AG04449 (cell line): ENCODE measurements at regions not wholly inside any gene's neighbourhood (a gene's known extent, or its start where the extent isn't known, plus 50 kb on each side); places are given as distances from the start of the nearest gene placed in this dataset.

Experiments
- CTCF ChIA-PET: fragments of 350-600 bp; formaldehyde crosslinking; extraction: SDS; loops from one replicate; lab custom pipeline; 2021; ENCODE audit warnings: antibody characterized with exemption; lab: Yijun Ruan, JAX
- POLR2A ChIA-PET: fragments of 400-600, 350-600 bp; formaldehyde crosslinking; extraction: SDS; loops from one replicate; lab custom pipeline; 2020; ENCODE audit warnings: antibody characterized with exemption, inconsistent platforms; lab: Yijun Ruan, JAX
- DNase-seq: peaks from one replicate; pipeline ENCODE4 v3.0.0-alpha.2; 2010; ENCODE audit warnings: low read depth, low spot score
- H3K4me3 ChIP-seq: 2 replicates; pipeline ENCODE4 v1.5.1; 2011; ENCODE audit warnings: low read depth, mild to moderate bottlenecking, control low read depth, low read length
- TF ChIP-seq, protein P1 (sequence below): IDR thresholded peaks from one replicate; pipeline ENCODE4 v1.5.1; 2011; ENCODE audit warnings: mild to moderate bottlenecking, moderate library complexity, low read length, control low read depth, inconsistent platforms; ENCODE audit not compliant: insufficient read depth; ENCODE audit errors: missing control alignments

DNA sequence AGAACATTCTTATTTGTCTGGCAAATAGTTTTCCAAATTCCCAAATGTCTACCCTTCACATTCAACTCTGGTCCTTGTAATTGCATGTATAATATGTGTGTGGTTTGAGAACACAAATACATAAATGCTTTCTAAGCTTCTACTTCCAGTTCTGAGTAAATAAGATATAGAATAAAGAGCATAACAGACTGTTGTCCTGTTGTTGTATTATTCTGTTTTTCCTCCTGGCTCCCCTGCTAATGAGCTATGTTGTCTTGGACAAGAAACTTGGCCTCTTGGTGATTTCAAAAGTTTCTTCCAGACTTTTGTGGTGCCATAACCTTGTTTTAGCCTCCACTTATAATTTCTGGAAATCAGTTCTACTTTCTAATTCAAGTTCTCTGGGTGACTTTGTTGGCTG lies 75.3 kb upstream of the USP38 start:
- no peak for DNase-seq
- CTCF ChIA-PET: no interaction called here
- TF ChIP-seq, protein P1, sequence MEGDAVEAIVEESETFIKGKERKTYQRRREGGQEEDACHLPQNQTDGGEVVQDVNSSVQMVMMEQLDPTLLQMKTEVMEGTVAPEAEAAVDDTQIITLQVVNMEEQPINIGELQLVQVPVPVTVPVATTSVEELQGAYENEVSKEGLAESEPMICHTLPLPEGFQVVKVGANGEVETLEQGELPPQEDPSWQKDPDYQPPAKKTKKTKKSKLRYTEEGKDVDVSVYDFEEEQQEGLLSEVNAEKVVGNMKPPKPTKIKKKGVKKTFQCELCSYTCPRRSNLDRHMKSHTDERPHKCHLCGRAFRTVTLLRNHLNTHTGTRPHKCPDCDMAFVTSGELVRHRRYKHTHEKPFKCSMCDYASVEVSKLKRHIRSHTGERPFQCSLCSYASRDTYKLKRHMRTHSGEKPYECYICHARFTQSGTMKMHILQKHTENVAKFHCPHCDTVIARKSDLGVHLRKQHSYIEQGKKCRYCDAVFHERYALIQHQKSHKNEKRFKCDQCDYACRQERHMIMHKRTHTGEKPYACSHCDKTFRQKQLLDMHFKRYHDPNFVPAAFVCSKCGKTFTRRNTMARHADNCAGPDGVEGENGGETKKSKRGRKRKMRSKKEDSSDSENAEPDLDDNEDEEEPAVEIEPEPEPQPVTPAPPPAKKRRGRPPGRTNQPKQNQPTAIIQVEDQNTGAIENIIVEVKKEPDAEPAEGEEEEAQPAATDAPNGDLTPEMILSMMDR: no peak
- H3K4me3 ChIP-seq: no peak overlapping the region
- POLR2A ChIA-PET: no interaction called here

DNA sequence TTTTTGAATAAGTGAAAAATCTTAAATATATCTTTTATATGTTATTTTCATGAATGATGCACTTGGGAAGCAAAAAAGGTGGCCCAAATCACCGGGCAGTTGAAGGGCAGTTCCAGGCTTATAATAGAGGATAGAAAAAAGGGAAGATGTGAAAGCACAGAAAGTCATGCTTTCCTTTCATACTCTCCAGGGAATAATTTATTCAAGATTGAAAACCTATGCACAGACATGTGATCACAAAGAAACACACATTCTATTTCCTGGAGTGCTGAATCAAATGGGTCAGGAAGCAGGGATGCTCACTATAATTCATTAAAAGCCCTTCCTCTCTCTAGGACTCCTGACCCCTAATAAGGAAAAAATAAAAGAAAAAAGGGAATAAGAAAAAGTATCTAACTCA lies 66.1 kb upstream of the USP38 start:
- DNase-seq: no peak
- POLR2A ChIA-PET: no interaction called here
- TF ChIP-seq, protein P1: no peak
- CTCF ChIA-PET: no interaction called here
- H3K4me3 ChIP-seq: no peak overlapping the region

DNA sequence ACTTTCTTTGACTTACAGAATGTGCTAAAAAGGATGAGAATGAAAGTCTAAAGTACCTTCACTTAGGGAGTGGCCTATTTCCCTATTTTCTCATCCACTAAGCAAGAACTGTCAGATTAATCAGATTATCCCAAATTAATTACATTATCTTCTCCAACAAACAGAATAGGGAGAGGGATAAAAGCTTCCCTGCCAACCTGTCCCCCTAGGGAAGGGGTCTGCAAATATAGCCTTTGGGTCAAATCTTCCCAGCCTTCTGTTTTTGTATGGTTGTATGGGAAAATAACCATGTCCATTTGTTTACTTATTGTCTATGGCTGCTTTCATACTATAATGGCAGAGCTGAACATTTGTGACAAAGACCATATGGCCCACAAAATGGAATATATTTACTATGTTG lies 57.1 kb upstream of the USP38 start:
- H3K4me3 ChIP-seq: no peak overlapping the region
- ChIA-PET CTCF (no interaction called here), POLR2A (no interaction called here)
- DNase-seq: no peak
- TF ChIP-seq, protein P1: no peak

DNA sequence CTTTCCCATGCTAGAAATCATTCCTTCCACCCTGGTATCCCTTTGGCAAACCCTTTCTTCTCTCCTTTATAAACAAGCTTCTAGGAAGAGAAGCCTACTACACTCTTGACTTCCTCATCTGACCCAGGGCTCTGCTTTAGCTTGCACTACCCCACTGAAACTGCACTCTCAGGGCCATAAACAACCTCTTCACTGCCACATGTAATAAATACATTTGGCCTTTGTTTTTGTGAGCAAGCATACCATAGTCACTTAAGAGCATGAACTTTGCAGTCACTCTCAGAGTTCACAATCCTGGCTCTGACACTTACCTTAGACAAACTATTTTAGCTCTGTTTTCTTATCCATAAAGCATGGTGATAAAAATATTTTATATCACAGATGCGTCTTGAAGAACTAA lies 50.7 kb upstream of the USP38 start:
- POLR2A ChIA-PET: no interaction called here
- TF ChIP-seq, protein P1: no peak
- CTCF ChIA-PET: no interaction called here
- no peak for DNase-seq
- no peak overlapping the region for H3K4me3 ChIP-seq
